ENCODE measurements at regions not wholly inside any gene's neighbourhood (a gene's known extent, or its start where the extent isn't known, plus 50 kb on each side); places are given as distances from the start of the nearest gene placed in this dataset.

- Histone ChIP-seq H3K36me3 (ENCODE audit: control insufficient read depth in 5 of 5, insufficient read depth in 5 of 5, low read length in 5 of 5) (no peaks in the 10 kb centered on the region), H3K27me3 (ENCODE audit: control insufficient read depth in 5 of 5, insufficient read depth in 4 of 5, low read length in 5 of 5) (no peaks in the 10 kb centered on the region), H3K9ac (ENCODE audit: low read length in 5 of 5) (no peak overlapping the region), H3K4me1 (ENCODE audit: control insufficient read depth in 5 of 5, insufficient read depth in 5 of 5, low read length in 5 of 5) (no peaks in the 10 kb centered on the region), H3K27ac (ENCODE audit: low read depth, low read length) (no peak overlapping the region), H3K4me3 (ENCODE audit: low read depth in 1 of 5, low read length in 5 of 5) (no peak overlapping the region), H3K9me3 (ENCODE audit: control insufficient read depth in 5 of 5, low read length in 5 of 5) (peaks cover 0 to 8% (median 6%) of the 10 kb centered on the region in 5 donors)
Observed at GRCh38 chr13:109904218-109904617, 117.8 kb upstream of the IRS2 start.

GRCh38 chr13:109900741-109901140 is 114.4 kb upstream of the IRS2 start:
- Histone ChIP-seq H3K9ac (ENCODE audit: low read length in 5 of 5) (no peak overlapping the region), H3K27me3 (ENCODE audit: control insufficient read depth in 5 of 5, insufficient read depth in 4 of 5, low read length in 5 of 5) (no peaks in the 10 kb centered on the region), H3K27ac (ENCODE audit: low read depth, low read length) (no peak overlapping the region), H3K4me1 (ENCODE audit: control insufficient read depth in 5 of 5, insufficient read depth in 5 of 5, low read length in 5 of 5) (no peaks in the 10 kb centered on the region), H3K9me3 (ENCODE audit: control insufficient read depth in 5 of 5, low read length in 5 of 5) (no peaks in the 10 kb centered on the region), H3K36me3 (ENCODE audit: control insufficient read depth in 5 of 5, insufficient read depth in 5 of 5, low read length in 5 of 5) (no peaks in the 10 kb centered on the region), H3K4me3 (ENCODE audit: low read depth in 1 of 5, low read length in 5 of 5) (no peak overlapping the region)

- no peak overlapping the region for H3K4me3 ChIP-seq (ENCODE audit: low read depth in 1 of 5, low read length in 5 of 5)
Observed at GRCh38 chr13:109900320-109900719, 113.9 kb upstream of the IRS2 start.

GRCh38 chr13:109899748-109900147 is 113.4 kb upstream of the IRS2 start:
- Histone ChIP-seq H3K9me3 (ENCODE audit: control insufficient read depth in 5 of 5, low read length in 5 of 5) (no peaks in the 10 kb centered on the region), H3K36me3 (ENCODE audit: control insufficient read depth in 5 of 5, insufficient read depth in 5 of 5, low read length in 5 of 5) (no peaks in the 10 kb centered on the region)

More at GRCh38 chr13:109900320-109900719, 113.9 kb upstream of the IRS2 start:
- Histone ChIP-seq H3K36me3 (ENCODE audit: control insufficient read depth in 5 of 5, insufficient read depth in 5 of 5, low read length in 5 of 5) (no peaks in the 10 kb centered on the region), H3K27ac (ENCODE audit: low read depth, low read length) (no peak overlapping the region), H3K9me3 (ENCODE audit: control insufficient read depth in 5 of 5, low read length in 5 of 5) (no peaks in the 10 kb centered on the region), H3K27me3 (ENCODE audit: control insufficient read depth in 5 of 5, insufficient read depth in 4 of 5, low read length in 5 of 5) (no peaks in the 10 kb centered on the region), H3K4me1 (ENCODE audit: control insufficient read depth in 5 of 5, insufficient read depth in 5 of 5, low read length in 5 of 5) (no peaks in the 10 kb centered on the region), H3K9ac (ENCODE audit: low read length in 5 of 5) (no peak overlapping the region)

GRCh38 chr13:109899316-109899715 is 112.9 kb upstream of the IRS2 start:
- H3K9me3 ChIP-seq (ENCODE audit: control insufficient read depth in 5 of 5, low read length in 5 of 5), result no peaks in the 10 kb centered on the region
- H3K27ac ChIP-seq (ENCODE audit: low read depth, low read length), result no peak overlapping the region
- H3K4me3 ChIP-seq (ENCODE audit: low read depth in 1 of 5, low read length in 5 of 5), result no peak overlapping the region

More at GRCh38 chr13:109899748-109900147, 113.4 kb upstream of the IRS2 start:
- H3K4me1 ChIP-seq (ENCODE audit: control insufficient read depth in 5 of 5, insufficient read depth in 5 of 5, low read length in 5 of 5), result no peaks in the 10 kb centered on the region
- no peak overlapping the region for H3K4me3 ChIP-seq (ENCODE audit: low read depth in 1 of 5, low read length in 5 of 5)
- H3K9ac ChIP-seq (ENCODE audit: low read length in 5 of 5), result no peak overlapping the region
- H3K27me3 ChIP-seq (ENCODE audit: control insufficient read depth in 5 of 5, insufficient read depth in 4 of 5, low read length in 5 of 5), result no peaks in the 10 kb centered on the region
- no peak overlapping the region for H3K27ac ChIP-seq (ENCODE audit: low read depth, low read length)

GRCh38 chr13:109897988-109898624 is 111.7 kb upstream of the IRS2 start:
- Histone ChIP-seq H3K36me3 (ENCODE audit: control insufficient read depth in 5 of 5, insufficient read depth in 5 of 5, low read length in 5 of 5) (no peaks in the 10 kb centered on the region), H3K4me3 (ENCODE audit: low read depth in 1 of 5, low read length in 5 of 5) (no peak overlapping the region), H3K9ac (ENCODE audit: low read length in 5 of 5) (no peak overlapping the region), H3K27me3 (ENCODE audit: control insufficient read depth in 5 of 5, insufficient read depth in 4 of 5, low read length in 5 of 5) (no peaks in the 10 kb centered on the region), H3K9me3 (ENCODE audit: control insufficient read depth in 5 of 5, low read length in 5 of 5) (no peaks in the 10 kb centered on the region), H3K27ac (ENCODE audit: low read depth, low read length) (no peak overlapping the region), H3K4me1 (ENCODE audit: control insufficient read depth in 5 of 5, insufficient read depth in 5 of 5, low read length in 5 of 5) (no peaks in the 10 kb centered on the region)

More at GRCh38 chr13:109899316-109899715, 112.9 kb upstream of the IRS2 start:
- Histone ChIP-seq H3K36me3 (ENCODE audit: control insufficient read depth in 5 of 5, insufficient read depth in 5 of 5, low read length in 5 of 5) (no peaks in the 10 kb centered on the region), H3K4me1 (ENCODE audit: control insufficient read depth in 5 of 5, insufficient read depth in 5 of 5, low read length in 5 of 5) (no peaks in the 10 kb centered on the region), H3K27me3 (ENCODE audit: control insufficient read depth in 5 of 5, insufficient read depth in 4 of 5, low read length in 5 of 5) (no peaks in the 10 kb centered on the region), H3K9ac (ENCODE audit: low read length in 5 of 5) (no peak overlapping the region)

- Histone ChIP-seq H3K9ac (ENCODE audit: low read length in 5 of 5) (no peak overlapping the region), H3K4me1 (ENCODE audit: control insufficient read depth in 5 of 5, insufficient read depth in 5 of 5, low read length in 5 of 5) (no peaks in the 10 kb centered on the region), H3K9me3 (ENCODE audit: control insufficient read depth in 5 of 5, low read length in 5 of 5) (no peaks in the 10 kb centered on the region), H3K4me3 (ENCODE audit: low read depth in 1 of 5, low read length in 5 of 5) (no peak overlapping the region), H3K36me3 (ENCODE audit: control insufficient read depth in 5 of 5, insufficient read depth in 5 of 5, low read length in 5 of 5) (no peaks in the 10 kb centered on the region), H3K27me3 (ENCODE audit: control insufficient read depth in 5 of 5, insufficient read depth in 4 of 5, low read length in 5 of 5) (no peaks in the 10 kb centered on the region), H3K27ac (ENCODE audit: low read depth, low read length) (no peak overlapping the region)
Observed at GRCh38 chr13:109892101-109892500, 105.7 kb upstream of the IRS2 start.

- Histone ChIP-seq H3K4me1 (ENCODE audit: control insufficient read depth in 5 of 5, insufficient read depth in 5 of 5, low read length in 5 of 5) (no peaks in the 10 kb centered on the region), H3K36me3 (ENCODE audit: control insufficient read depth in 5 of 5, insufficient read depth in 5 of 5, low read length in 5 of 5) (no peaks in the 10 kb centered on the region), H3K9me3 (ENCODE audit: control insufficient read depth in 5 of 5, low read length in 5 of 5) (no peaks in the 10 kb centered on the region), H3K27me3 (ENCODE audit: control insufficient read depth in 5 of 5, insufficient read depth in 4 of 5, low read length in 5 of 5) (peaks cover 0 to 5% (median 0%) of the 10 kb centered on the region in 5 donors), H3K27ac (ENCODE audit: low read depth, low read length) (no peak overlapping the region), H3K9ac (ENCODE audit: low read length in 5 of 5) (no peak overlapping the region), H3K4me3 (ENCODE audit: low read depth in 1 of 5, low read length in 5 of 5) (no peak overlapping the region)
Observed at GRCh38 chr13:109885235-109885634, 98.9 kb upstream of the IRS2 start.

- Histone ChIP-seq H3K9ac (ENCODE audit: low read length in 5 of 5) (no peak overlapping the region), H3K27ac (ENCODE audit: low read depth, low read length) (no peak overlapping the region), H3K4me3 (ENCODE audit: low read depth in 1 of 5, low read length in 5 of 5) (no peak overlapping the region), H3K4me1 (ENCODE audit: control insufficient read depth in 5 of 5, insufficient read depth in 5 of 5, low read length in 5 of 5) (no peaks in the 10 kb centered on the region), H3K27me3 (ENCODE audit: control insufficient read depth in 5 of 5, insufficient read depth in 4 of 5, low read length in 5 of 5) (peaks cover 0 to 5% (median 0%) of the 10 kb centered on the region in 5 donors), H3K36me3 (ENCODE audit: control insufficient read depth in 5 of 5, insufficient read depth in 5 of 5, low read length in 5 of 5) (no peaks in the 10 kb centered on the region), H3K9me3 (ENCODE audit: control insufficient read depth in 5 of 5, low read length in 5 of 5) (no peaks in the 10 kb centered on the region)
Observed at GRCh38 chr13:109884462-109884861, 98.1 kb upstream of the IRS2 start.

- no peaks in the 10 kb centered on the region for H3K36me3 ChIP-seq (ENCODE audit: control insufficient read depth in 5 of 5, insufficient read depth in 5 of 5, low read length in 5 of 5)
- H3K9ac ChIP-seq (ENCODE audit: low read length in 5 of 5), result no peak overlapping the region
- H3K27me3 ChIP-seq (ENCODE audit: control insufficient read depth in 5 of 5, insufficient read depth in 4 of 5, low read length in 5 of 5), result peaks cover 0 to 5% (median 0%) of the 10 kb centered on the region in 5 donors
- H3K4me1 ChIP-seq (ENCODE audit: control insufficient read depth in 5 of 5, insufficient read depth in 5 of 5, low read length in 5 of 5), result peaks cover 0 to 8% (median 0%) of the 10 kb centered on the region in 5 donors
- H3K9me3 ChIP-seq (ENCODE audit: control insufficient read depth in 5 of 5, low read length in 5 of 5), result no peaks in the 10 kb centered on the region
- no peak overlapping the region for H3K4me3 ChIP-seq (ENCODE audit: low read depth in 1 of 5, low read length in 5 of 5)
- H3K27ac ChIP-seq (ENCODE audit: low read depth, low read length), result no peak overlapping the region
Observed at GRCh38 chr13:109883181-109884180, 97.1 kb upstream of the IRS2 start.
